ENCODE measurements at regions not wholly inside any gene's neighbourhood (a gene's known extent, or its start where the extent isn't known, plus 50 kb on each side); places are given as distances from the start of the nearest gene placed in this dataset.

DNA sequence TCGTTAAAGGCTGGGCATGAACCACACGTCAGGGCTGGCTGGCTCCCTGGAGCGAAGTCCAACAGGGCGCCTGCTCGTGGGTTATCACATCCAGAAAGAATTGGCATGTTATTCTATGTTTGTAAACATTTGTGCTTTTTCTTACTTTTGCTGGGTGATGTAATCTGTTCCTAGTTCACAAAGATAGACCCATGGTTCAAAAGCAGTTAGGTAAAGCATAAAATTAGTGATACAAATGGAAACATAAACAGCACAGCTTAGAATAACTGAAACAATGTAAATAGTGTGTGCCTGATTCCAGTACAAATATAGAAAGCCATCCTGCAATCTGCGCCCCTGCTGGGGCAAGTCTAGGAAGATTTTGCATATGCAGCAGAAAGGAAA, 184.0 kb upstream of the C1orf174 start:
- intact Hi-C loops (cut with DNase I; ENCODE audit: low total_unique reads), result no loop called here
- Histone ChIP-seq H3K27me3 (no peaks in the 10 kb centered on the region), H3K9me3 (no peaks in the 10 kb centered on the region), H3K4me3 (no peak overlapping the region), H3K4me1 (no peaks in the 10 kb centered on the region), H3K36me3 (no peaks in the 10 kb centered on the region), H3K27ac (no peak overlapping the region)
- TF ChIP-seq POLR2A (IDR thresholded peaks at IDR 0.05), result no peak
- TF ChIP-seq, protein P1, sequence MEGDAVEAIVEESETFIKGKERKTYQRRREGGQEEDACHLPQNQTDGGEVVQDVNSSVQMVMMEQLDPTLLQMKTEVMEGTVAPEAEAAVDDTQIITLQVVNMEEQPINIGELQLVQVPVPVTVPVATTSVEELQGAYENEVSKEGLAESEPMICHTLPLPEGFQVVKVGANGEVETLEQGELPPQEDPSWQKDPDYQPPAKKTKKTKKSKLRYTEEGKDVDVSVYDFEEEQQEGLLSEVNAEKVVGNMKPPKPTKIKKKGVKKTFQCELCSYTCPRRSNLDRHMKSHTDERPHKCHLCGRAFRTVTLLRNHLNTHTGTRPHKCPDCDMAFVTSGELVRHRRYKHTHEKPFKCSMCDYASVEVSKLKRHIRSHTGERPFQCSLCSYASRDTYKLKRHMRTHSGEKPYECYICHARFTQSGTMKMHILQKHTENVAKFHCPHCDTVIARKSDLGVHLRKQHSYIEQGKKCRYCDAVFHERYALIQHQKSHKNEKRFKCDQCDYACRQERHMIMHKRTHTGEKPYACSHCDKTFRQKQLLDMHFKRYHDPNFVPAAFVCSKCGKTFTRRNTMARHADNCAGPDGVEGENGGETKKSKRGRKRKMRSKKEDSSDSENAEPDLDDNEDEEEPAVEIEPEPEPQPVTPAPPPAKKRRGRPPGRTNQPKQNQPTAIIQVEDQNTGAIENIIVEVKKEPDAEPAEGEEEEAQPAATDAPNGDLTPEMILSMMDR (IDR thresholded peaks at IDR 0.05), result no peak
- DNase-seq, result no peak

DNA sequence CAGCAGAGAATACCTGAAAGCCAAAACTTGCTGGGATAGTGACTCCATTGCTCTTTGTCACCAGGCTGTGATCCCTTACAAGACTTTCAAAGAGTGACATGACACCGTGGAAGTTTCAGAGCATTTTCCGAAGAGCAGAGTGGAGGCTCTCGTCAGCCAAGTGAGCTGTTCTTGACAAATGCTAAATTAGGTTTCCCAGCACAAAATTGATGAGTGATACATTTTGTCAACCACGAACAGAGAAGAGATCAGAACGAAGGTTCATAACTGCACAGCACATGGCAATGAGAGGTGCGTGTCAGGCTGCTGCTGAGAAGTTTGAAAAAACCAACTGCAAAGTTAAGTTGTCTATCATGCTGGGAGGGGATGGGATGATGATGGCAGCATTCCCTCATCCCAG, 184.4 kb upstream of the C1orf174 start:
- Histone ChIP-seq H3K27ac (no peak overlapping the region), H3K36me3 (no peaks in the 10 kb centered on the region), H3K27me3 (no peaks in the 10 kb centered on the region), H3K4me3 (no peak overlapping the region), H3K9me3 (no peaks in the 10 kb centered on the region), H3K4me1 (no peaks in the 10 kb centered on the region)
- intact Hi-C loops (cut with DNase I; ENCODE audit: low total_unique reads), result no loop called here
- TF ChIP-seq, protein P1 (IDR thresholded peaks at IDR 0.05), result no peak
- no peak for TF ChIP-seq POLR2A (IDR thresholded peaks at IDR 0.05)
- no peak for DNase-seq

DNA sequence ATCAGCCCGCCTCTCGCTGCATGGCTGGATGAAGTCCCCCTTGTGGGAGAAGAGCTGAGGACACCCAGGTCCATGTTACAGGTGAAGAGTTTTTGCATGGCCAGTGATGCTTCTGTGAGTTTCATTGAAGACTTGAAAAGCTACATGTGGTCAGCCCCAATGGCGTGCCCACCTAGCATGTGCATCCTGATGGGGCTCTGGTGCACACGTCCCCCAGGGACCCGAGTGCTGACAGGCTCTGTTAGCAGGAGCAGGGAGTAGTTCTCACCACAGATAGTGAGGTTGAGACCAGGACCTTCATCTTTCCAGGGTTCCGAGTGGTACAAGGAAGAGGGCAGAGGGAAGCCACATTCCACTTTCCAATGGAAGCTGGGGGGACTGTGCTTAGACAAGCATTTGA, 184.8 kb upstream of the C1orf174 start:
- Histone ChIP-seq H3K9me3 (no peaks in the 10 kb centered on the region), H3K27me3 (no peaks in the 10 kb centered on the region), H3K36me3 (no peaks in the 10 kb centered on the region), H3K27ac (no peak overlapping the region), H3K4me1 (no peaks in the 10 kb centered on the region), H3K4me3 (no peak overlapping the region)
- no peak for DNase-seq
- intact Hi-C loops (cut with DNase I; ENCODE audit: low total_unique reads), result no loop called here
- TF ChIP-seq POLR2A (IDR thresholded peaks at IDR 0.05), result no peak
- TF ChIP-seq, protein P1 (IDR thresholded peaks at IDR 0.05), result no peak

DNA sequence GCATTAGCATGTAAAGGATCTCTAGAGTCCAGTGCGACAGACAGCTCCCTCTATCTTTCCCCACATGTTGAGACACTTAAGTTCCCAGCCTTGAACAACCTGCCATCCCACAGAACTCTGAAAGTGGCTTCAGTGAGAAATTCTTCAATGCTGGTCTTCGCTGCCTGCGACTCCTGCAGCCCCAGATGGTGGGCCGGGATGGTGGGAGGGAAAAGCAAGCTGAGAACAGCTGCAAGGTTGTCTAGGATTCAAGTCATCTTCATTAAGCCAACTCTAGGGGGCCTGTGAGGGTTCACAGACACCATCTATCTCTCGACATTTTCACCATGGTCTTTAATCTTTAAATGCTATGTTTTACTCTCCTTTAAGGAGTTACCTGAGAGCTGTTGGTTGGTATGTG, 185.5 kb upstream of the C1orf174 start:
- Histone ChIP-seq H3K27ac (no peak overlapping the region), H3K36me3 (no peaks in the 10 kb centered on the region), H3K9me3 (no peaks in the 10 kb centered on the region), H3K4me3 (no peak overlapping the region), H3K27me3 (no peaks in the 10 kb centered on the region), H3K4me1 (no peaks in the 10 kb centered on the region)
- intact Hi-C loops (cut with DNase I; ENCODE audit: low total_unique reads), result no loop called here
- no peak for DNase-seq
- TF ChIP-seq, protein P1 (IDR thresholded peaks at IDR 0.05), result no peak
- no peak for TF ChIP-seq POLR2A (IDR thresholded peaks at IDR 0.05)

DNA sequence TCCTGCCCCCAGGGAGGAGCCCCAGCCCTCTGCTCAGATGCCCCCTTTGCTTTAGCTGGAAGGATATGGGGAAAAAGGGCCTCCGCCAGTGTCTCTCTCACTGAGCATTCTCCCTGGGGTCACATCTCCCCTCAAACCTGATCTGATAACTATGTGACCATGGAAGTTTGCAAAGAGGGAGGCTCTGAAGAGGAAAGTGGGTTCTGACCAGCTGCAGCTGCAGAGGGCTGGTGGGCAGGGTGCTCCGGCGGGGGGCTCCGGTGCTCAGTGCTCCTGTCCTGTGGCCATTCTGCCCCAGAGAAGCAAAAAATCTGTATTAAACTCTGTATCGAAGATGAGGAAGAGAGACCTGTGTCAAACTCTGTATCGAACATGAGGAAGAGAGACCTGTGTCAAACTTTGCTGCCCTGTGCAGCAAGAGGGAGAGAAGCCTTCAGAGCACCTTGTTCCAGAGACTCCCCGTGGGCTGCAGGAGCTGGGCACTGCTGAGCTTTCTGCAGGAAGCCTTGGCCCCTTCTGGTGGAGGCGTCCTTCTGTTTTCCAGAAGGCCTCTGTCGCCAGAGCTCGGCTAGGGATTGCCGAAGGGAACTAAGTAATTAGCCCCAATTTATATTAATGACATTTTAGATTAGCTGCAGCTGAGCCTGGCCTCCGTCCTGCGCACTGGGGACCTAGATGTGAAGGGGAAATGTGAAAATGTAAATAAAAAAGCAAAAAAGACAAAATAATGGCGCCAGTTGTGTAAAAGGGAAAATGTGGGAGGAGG, 186.2 kb upstream of the C1orf174 start:
- no peak for DNase-seq

More for the DNA sequence above, 186.2 kb upstream of the C1orf174 start:
- Histone ChIP-seq H3K27me3 (no peaks in the 10 kb centered on the region), H3K4me1 (no peaks in the 10 kb centered on the region), H3K36me3 (no peaks in the 10 kb centered on the region), H3K27ac (no peak overlapping the region), H3K9me3 (no peaks in the 10 kb centered on the region), H3K4me3 (no peak overlapping the region)
- TF ChIP-seq POLR2A (IDR thresholded peaks at IDR 0.05), result no peak
- TF ChIP-seq, protein P1 (IDR thresholded peaks at IDR 0.05), result no peak
- intact Hi-C loops (cut with DNase I; ENCODE audit: low total_unique reads), result no loop called here
